ENCODE measurements at regions not wholly inside any gene's neighbourhood (a gene's known extent, or its start where the extent isn't known, plus 50 kb on each side); places are given as distances from the start of the nearest gene placed in this dataset.
"Not testable (repeated sequence)": the region's sequence is repeated elsewhere in the genome, so short reads cannot be mapped to it uniquely, and the experiment has no call there.

DNA sequence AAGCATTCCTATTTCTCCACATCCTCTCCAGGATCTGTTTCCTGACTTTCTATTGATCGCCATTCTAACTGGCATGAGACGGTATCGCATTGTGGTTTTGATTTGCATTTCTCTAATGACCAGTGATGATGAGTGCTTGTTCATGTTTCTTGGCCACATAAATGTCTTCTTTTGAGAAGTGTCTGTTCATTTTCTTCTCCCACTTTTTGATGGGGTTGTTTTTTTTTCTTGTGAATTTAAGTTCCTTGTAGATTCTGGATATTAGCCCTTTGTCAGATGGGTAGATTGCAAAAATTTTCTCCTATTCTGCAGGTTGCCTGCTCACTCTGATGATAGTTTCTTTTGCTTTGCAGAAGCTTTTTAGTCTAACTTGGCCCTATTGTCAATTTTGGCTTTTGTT lies 191.8 kb downstream of the EDEM1 start:
- ATAC-seq; POLR2A ChIA-PET; H3K36me3 Mint-ChIP-seq (ENCODE audit: low read depth); H3K4me3 Mint-ChIP-seq; CTCF ChIA-PET; H3K9me3 Mint-ChIP-seq (ENCODE audit: insufficient read depth); DNase-seq; H3K4me1 Mint-ChIP-seq (ENCODE audit: low read depth); H3K27me3 Mint-ChIP-seq (ENCODE audit: low read depth); H3K27ac Mint-ChIP-seq: not testable (repeated sequence)

DNA sequence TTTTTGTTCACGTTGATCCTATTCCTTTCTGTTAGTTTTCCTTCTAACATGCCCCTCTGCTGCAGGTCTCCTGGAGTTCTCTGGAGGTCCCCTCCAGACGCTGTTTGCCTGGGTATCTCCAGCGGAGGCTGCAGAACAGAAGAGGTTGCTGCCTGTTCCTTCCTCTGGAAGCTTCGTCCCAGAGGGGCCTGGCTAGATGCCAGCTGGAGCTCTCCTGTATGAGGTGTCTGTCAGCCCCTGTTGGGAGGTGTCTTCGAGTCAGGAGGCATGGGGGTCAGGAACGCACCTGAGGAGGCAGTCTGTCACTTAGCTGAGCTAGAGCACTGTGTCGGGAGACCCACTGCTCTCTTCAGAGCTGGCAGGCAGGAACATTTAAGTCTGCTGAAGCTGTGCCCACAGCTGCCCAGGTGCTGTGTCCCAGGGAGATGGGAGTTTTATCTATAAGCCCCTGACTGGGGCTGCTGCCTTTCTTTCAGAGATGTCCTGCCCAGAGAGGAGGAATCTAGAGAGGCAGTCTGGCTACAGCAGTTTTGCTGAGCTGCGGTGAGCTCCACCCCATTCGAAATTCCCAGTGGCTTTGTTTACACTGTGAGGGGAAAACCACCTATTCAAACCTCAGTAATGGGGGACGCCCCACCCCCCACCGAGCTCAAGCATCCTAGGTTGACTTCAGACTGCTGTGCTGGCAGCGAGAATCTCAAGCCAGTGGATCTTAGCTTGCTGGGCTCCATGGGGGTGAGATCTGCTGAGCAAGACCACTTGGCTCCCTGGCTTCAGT lies 196.2 kb downstream of the EDEM1 start:
- H3K27ac Mint-ChIP-seq, ATAC-seq, CTCF ChIA-PET: not testable (repeated sequence)

GRCh38 chr3:5384557-5385236 lies 197.2 kb downstream of the EDEM1 start:
- H3K9me3 Mint-ChIP-seq (ENCODE audit: insufficient read depth) = no peaks in the 10 kb centered on the region
- no peaks in the 10 kb centered on the region for H3K36me3 Mint-ChIP-seq (ENCODE audit: low read depth)
- DNase-seq (no peak), ATAC-seq (no peak)
- H3K4me1 Mint-ChIP-seq (ENCODE audit: low read depth) = no peaks in the 10 kb centered on the region
- CTCF ChIA-PET = no interaction called here
- no peaks in the 10 kb centered on the region for H3K27me3 Mint-ChIP-seq (ENCODE audit: low read depth)
- H3K27ac Mint-ChIP-seq = no peak overlapping the region
- H3K4me3 Mint-ChIP-seq = no peak overlapping the region
- POLR2A ChIA-PET = no interaction called here

More for the DNA sequence above, 196.2 kb downstream of the EDEM1 start:
- H3K36me3 Mint-ChIP-seq (ENCODE audit: low read depth); POLR2A ChIA-PET; H3K9me3 Mint-ChIP-seq (ENCODE audit: insufficient read depth); DNase-seq; H3K27me3 Mint-ChIP-seq (ENCODE audit: low read depth); H3K4me3 Mint-ChIP-seq; H3K4me1 Mint-ChIP-seq (ENCODE audit: low read depth): not testable (repeated sequence)

DNA sequence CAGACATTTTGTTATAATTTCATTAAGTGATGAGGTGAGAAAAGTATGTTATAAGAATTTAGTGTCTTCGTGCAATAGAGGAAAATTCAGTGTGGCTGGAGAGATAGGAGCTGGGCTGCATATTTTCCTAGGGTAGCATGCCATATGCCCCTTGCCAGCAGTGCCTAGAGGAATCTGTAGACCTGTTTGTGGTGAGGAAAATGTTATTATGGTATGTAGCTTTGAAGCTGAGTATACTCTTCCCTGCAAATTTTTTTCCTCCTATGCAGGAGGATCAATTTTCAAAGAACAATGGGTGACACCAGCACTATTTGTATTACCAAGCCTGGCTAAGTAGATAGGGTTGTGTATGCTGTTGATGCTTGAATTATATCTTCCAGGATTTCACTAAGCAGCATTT lies 200.6 kb downstream of the EDEM1 start:
- Mint-ChIP-seq H3K9me3 (ENCODE audit: insufficient read depth) (no peaks in the 10 kb centered on the region), H3K4me1 (ENCODE audit: low read depth) (no peaks in the 10 kb centered on the region), H3K27ac (no peak overlapping the region), H3K27me3 (ENCODE audit: low read depth) (no peaks in the 10 kb centered on the region), H3K36me3 (ENCODE audit: low read depth) (no peaks in the 10 kb centered on the region), H3K4me3 (no peak overlapping the region)
- DNase-seq (no peak), ATAC-seq (no peak)
- ChIA-PET CTCF (no interaction called here), POLR2A (no interaction called here)

- CTCF ChIA-PET = no interaction called here
- POLR2A ChIA-PET = no interaction called here
- Mint-ChIP-seq H3K9me3 (ENCODE audit: insufficient read depth) (no peaks in the 10 kb centered on the region), H3K4me3 (no peak overlapping the region), H3K4me1 (ENCODE audit: low read depth) (no peaks in the 10 kb centered on the region), H3K36me3 (ENCODE audit: low read depth) (no peaks in the 10 kb centered on the region), H3K27me3 (ENCODE audit: low read depth) (no peaks in the 10 kb centered on the region), H3K27ac (no peak overlapping the region)
- no peak for DNase-seq
- ATAC-seq = no peak
Observed at GRCh38 chr3:5389057-5389456, 201.6 kb downstream of the EDEM1 start.

GRCh38 chr3:5390221-5390620 lies 202.7 kb downstream of the EDEM1 start:
- ChIA-PET POLR2A (no interaction called here), CTCF (no interaction called here)
- ATAC-seq = no peak
- Mint-ChIP-seq H3K27me3 (ENCODE audit: low read depth) (no peaks in the 10 kb centered on the region), H3K27ac (no peak overlapping the region), H3K4me3 (no peak overlapping the region), H3K36me3 (ENCODE audit: low read depth) (no peaks in the 10 kb centered on the region), H3K4me1 (ENCODE audit: low read depth) (no peaks in the 10 kb centered on the region), H3K9me3 (ENCODE audit: insufficient read depth) (no peaks in the 10 kb centered on the region)
- DNase-seq = no peak

- Mint-ChIP-seq H3K27me3 (ENCODE audit: low read depth) (no peaks in the 10 kb centered on the region), H3K36me3 (ENCODE audit: low read depth) (no peaks in the 10 kb centered on the region), H3K27ac (no peak overlapping the region), H3K4me1 (ENCODE audit: low read depth) (no peaks in the 10 kb centered on the region), H3K9me3 (ENCODE audit: insufficient read depth) (no peaks in the 10 kb centered on the region), H3K4me3 (no peak overlapping the region)
- POLR2A ChIA-PET = no interaction called here
- DNase-seq (no peak), ATAC-seq (no peak)
- CTCF ChIA-PET = no interaction called here
Observed at GRCh38 chr3:5390936-5391625, 203.6 kb downstream of the EDEM1 start.

- Mint-ChIP-seq H3K27me3 (ENCODE audit: low read depth) (peaks cover 5% of the 10 kb centered on the region), H3K27ac (no peak overlapping the region), H3K36me3 (ENCODE audit: low read depth) (no peaks in the 10 kb centered on the region), H3K9me3 (ENCODE audit: insufficient read depth) (no peaks in the 10 kb centered on the region), H3K4me1 (ENCODE audit: low read depth) (no peaks in the 10 kb centered on the region), H3K4me3 (no peak overlapping the region)
- ChIA-PET CTCF (interaction anchor here (0.5 kb wide), 1 partner anchor 21 kb away, joined by 3 read pairs; no protein-coding TSS in a partner anchor), POLR2A (no interaction called here)
- ATAC-seq = no peak
- no peak for DNase-seq
Observed at GRCh38 chr3:5401002-5401401, 213.5 kb downstream of the EDEM1 start.

DNA sequence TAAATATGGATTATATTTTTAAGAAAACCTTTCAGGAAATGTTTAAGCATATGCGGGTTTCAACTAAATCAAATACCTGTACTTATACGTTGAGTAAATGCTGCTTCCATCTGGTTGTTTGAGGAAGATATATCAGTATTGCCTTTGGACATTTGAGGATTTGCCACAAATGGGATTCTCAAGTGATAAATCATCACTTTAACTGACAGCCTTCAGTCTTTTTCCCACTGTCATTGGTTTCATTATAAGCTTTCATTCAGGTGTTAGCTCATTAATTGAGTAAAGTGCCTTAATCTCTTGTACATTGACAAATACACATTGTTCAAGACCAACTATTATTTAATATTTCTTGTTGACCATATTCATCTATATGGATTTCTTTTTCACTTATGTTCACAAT lies 217.2 kb downstream of the EDEM1 start:
- ChIA-PET POLR2A (no interaction called here), CTCF (no interaction called here)
- peaks cover 5% of the 10 kb centered on the region for H3K27me3 Mint-ChIP-seq (ENCODE audit: low read depth)

GRCh38 chr3:5411786-5412185 lies 224.3 kb downstream of the EDEM1 start:
- ATAC-seq (no peak), DNase-seq (no peak)
- no peak overlapping the region for H3K27ac Mint-ChIP-seq
- no peaks in the 10 kb centered on the region for H3K27me3 Mint-ChIP-seq (ENCODE audit: low read depth)
- no peak overlapping the region for H3K4me3 Mint-ChIP-seq
- no peaks in the 10 kb centered on the region for H3K4me1 Mint-ChIP-seq (ENCODE audit: low read depth)
- no peaks in the 10 kb centered on the region for H3K36me3 Mint-ChIP-seq (ENCODE audit: low read depth)
- ChIA-PET POLR2A (interaction anchor here (0.5 kb wide), 1 partner anchor 71 kb away, joined by 3 read pairs; no protein-coding TSS in a partner anchor), CTCF (no interaction called here)
- H3K9me3 Mint-ChIP-seq (ENCODE audit: insufficient read depth) = no peaks in the 10 kb centered on the region

More for the DNA sequence above, 217.2 kb downstream of the EDEM1 start:
- Mint-ChIP-seq H3K9me3 (ENCODE audit: insufficient read depth) (no peaks in the 10 kb centered on the region), H3K4me3 (no peak overlapping the region), H3K36me3 (ENCODE audit: low read depth) (no peaks in the 10 kb centered on the region), H3K4me1 (ENCODE audit: low read depth) (no peaks in the 10 kb centered on the region), H3K27ac (no peak overlapping the region)
- ATAC-seq (no peak), DNase-seq (no peak)

GRCh38 chr3:5423076-5423475 lies 235.6 kb downstream of the EDEM1 start:
- H3K4me3 Mint-ChIP-seq = no peak overlapping the region
- ATAC-seq (no peak), DNase-seq (no peak)
- no peaks in the 10 kb centered on the region for H3K36me3 Mint-ChIP-seq (ENCODE audit: low read depth)
- no peaks in the 10 kb centered on the region for H3K4me1 Mint-ChIP-seq (ENCODE audit: low read depth)
- POLR2A ChIA-PET = no interaction called here
- H3K9me3 Mint-ChIP-seq (ENCODE audit: insufficient read depth) = no peaks in the 10 kb centered on the region
- no peak overlapping the region for H3K27ac Mint-ChIP-seq
- CTCF ChIA-PET = interaction anchor here (0.7 kb wide), 1 partner anchor 13 kb away, joined by 3 read pairs; no protein-coding TSS in a partner anchor
- H3K27me3 Mint-ChIP-seq (ENCODE audit: low read depth) = peaks cover 2% of the 10 kb centered on the region

DNA sequence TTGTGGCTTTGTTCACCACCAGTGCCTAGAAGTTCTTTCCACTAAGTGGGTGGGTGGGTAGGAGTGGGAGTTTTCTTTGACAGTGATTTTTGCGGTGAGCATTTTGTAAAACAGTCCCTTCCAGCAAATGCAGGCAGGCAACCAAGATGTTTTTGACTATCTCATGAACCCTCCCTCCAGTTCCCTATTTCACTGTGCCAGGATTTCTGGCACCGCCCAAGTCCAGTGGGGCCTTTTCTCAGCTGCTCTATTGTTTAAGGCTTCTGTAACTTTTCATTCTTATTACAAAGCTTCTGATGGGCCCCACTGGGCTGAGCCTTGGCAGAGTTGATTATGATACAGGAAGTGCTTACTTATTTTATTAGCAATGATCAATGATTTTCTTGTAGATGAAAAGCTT lies 236.0 kb downstream of the EDEM1 start:
- ChIA-PET CTCF (interaction anchor here (0.7 kb wide), 1 partner anchor 13 kb away, joined by 3 read pairs; no protein-coding TSS in a partner anchor), POLR2A (no interaction called here)
- H3K27ac Mint-ChIP-seq = no peak overlapping the region
- ATAC-seq (no peak), DNase-seq (no peak)
- no peaks in the 10 kb centered on the region for H3K4me1 Mint-ChIP-seq (ENCODE audit: low read depth)
- H3K27me3 Mint-ChIP-seq (ENCODE audit: low read depth) = peaks cover 5% of the 10 kb centered on the region
- no peaks in the 10 kb centered on the region for H3K9me3 Mint-ChIP-seq (ENCODE audit: insufficient read depth)
- H3K4me3 Mint-ChIP-seq = no peak overlapping the region
- H3K36me3 Mint-ChIP-seq (ENCODE audit: low read depth) = no peaks in the 10 kb centered on the region
